ENCODE measurements at regions not wholly inside any gene's neighbourhood (a gene's known extent, or its start where the extent isn't known, plus 50 kb on each side); places are given as distances from the start of the nearest gene placed in this dataset.

DNA sequence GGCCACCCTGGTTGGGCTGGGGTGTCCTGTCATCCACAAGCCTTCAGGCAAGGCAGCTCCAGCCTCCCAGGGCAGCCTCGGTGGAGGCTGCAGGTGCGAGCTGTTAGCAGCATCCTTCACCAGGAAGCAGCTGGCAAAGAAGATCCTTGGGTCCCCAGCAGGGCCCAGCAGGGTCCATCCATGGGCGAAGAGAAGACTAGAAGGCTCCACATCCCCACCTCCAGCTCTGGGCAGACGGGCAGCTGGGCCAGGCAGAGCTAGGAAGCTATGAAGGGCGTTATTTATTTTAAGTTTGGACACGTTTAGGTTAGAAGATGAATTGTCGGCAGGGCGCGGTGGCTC, 348.5 kb downstream of the TCERG1L start:
- TF ChIP-seq CTCF (IDR thresholded peaks at IDR 0.05; ENCODE audit: low read length) (no peak), EZH2 (IDR thresholded peaks at IDR 0.05; ENCODE audit: borderline replicate concordance, low read length) (no peak)
